Tibial nerve (tissue), 4 donors: ENCODE measurements at regions not wholly inside any gene's neighbourhood (a gene's known extent, or its start where the extent isn't known, plus 50 kb on each side); places are given as distances from the start of the nearest gene placed in this dataset.
"Not testable (repeated sequence)": the region's sequence is repeated elsewhere in the genome, so short reads cannot be mapped to it uniquely, and the experiment has no call there.

Experiments
- DNase-seq, 2 donors: peaks; one replicate each; pipeline ENCODE4 v3.0.0-alpha.2; 2019; ENCODE audit warnings: low spot score in 2 of 2
- H3K27ac ChIP-seq, 4 donors: fragments of 200-600 bp; sonication (generic) in 3 of 4; one replicate each; pipeline ENCODE4 v1.5.1; 2017 to 2019; ENCODE audit warnings: mild to moderate bottlenecking in 1 of 4
- H3K27me3 ChIP-seq, 2 donors: fragments of 200-600 bp; sonication (generic) in 1 of 2; one replicate each; pipeline versions ENCODE4 v1.5.1 to v1.6.0; 2017 to 2019
- H3K36me3 ChIP-seq, 3 donors: fragments of 200-600 bp; sonication (generic); one replicate each; pipeline ENCODE4 v1.5.1; 2018 to 2019
- H3K4me1 ChIP-seq, 4 donors: fragments of 200-600 bp; sonication (generic) in 3 of 4; one replicate each; pipeline ENCODE4 v1.5.1; 2017 to 2019
- H3K4me3 ChIP-seq, 4 donors: fragments of 200-600 bp; sonication (generic) in 3 of 4; one replicate each; pipeline ENCODE4 v1.5.1; 2017 to 2019; ENCODE audit warnings: mild to moderate bottlenecking in 1 of 4, moderate library complexity in 1 of 4
- H3K9me3 ChIP-seq, 4 donors: fragments of 200-600 bp; sonication (generic) in 3 of 4; one replicate each; pipeline ENCODE4 v1.5.1; 2017 to 2019
- CTCF ChIP-seq, 5 experiments: fragments of 200-600 bp in 3 of 5; fragments of 450-650 bp in 2 of 5; sonication (generic) in 3 of 5; IDR thresholded peaks; one replicate each; pipeline ENCODE4 v1.5.1; 2016 to 2019; ENCODE audit warnings: antibody characterized with exemption in 5 of 5, mild to moderate bottlenecking in 3 of 5, moderate library complexity in 2 of 5
- EP300 ChIP-seq, 2 donors: sonication (generic); formaldehyde crosslinking; IDR thresholded peaks; one replicate each; pipeline ENCODE4 v1.6.1; 2017; ENCODE audit warnings: antibody characterized with exemption in 2 of 2, mild to moderate bottlenecking in 1 of 2
- POLR2A ChIP-seq, 2 donors: fragments of 450-650 bp; IDR thresholded peaks; one replicate each; pipeline ENCODE4 v1.6.1; 2017; ENCODE audit warnings: antibody characterized with exemption in 2 of 2, mild to moderate bottlenecking in 2 of 2, moderate library complexity in 2 of 2
- WGBS, 2 donors: methylation state at CpG; one replicate each; pipeline ENCODE4 v1.1.5; 2018; 5-methylcytosine and 5-hydroxymethylcytosine counted together

DNA sequence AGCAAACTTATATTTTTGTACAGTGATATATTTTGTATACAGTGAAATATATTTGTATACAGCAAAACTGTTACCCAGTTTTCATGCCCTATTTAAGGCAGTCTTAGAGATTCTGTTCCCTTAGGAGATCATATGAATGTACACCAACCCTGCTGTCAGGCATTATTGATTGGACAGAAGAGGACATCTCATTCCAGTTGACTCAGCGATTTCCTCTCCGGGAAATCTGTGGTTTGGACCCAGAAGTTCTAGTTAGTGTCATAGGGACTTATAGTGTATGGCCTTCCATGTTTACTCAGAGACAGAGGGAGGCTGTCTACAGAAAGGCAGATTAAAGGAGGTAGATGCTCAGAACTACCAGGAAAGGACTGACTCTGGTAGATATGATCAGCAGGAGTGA, 318.8 kb upstream of the KCNMB2 start:
- H3K27me3 ChIP-seq = no peaks in the 10 kb centered on the region
- no peaks in the 10 kb centered on the region for H3K9me3 ChIP-seq
- no peaks in the 10 kb centered on the region for H3K36me3 ChIP-seq
- no peaks in the 10 kb centered on the region for H3K4me1 ChIP-seq
- no peak for TF ChIP-seq POLR2A (IDR thresholded peaks at IDR 0.05)
- TF ChIP-seq EP300 (IDR thresholded peaks at IDR 0.05) = no peak
- TF ChIP-seq CTCF (IDR thresholded peaks at IDR 0.05) = no peak
- DNase-seq = no peak
- WGBS, 2 donors = 87 to 89% methylated on average over 2 of the region's 2 CpGs
- no peak overlapping the region for H3K27ac ChIP-seq
- no peak overlapping the region for H3K4me3 ChIP-seq

- H3K4me1 ChIP-seq = no peaks in the 10 kb centered on the region
- TF ChIP-seq EP300 (IDR thresholded peaks at IDR 0.05) (no peak), CTCF (IDR thresholded peaks at IDR 0.05) (no peak), POLR2A (IDR thresholded peaks at IDR 0.05) (no peak)
- no peak for DNase-seq
Observed at GRCh38 chr3:178218231-178218630, 318.0 kb upstream of the KCNMB2 start.

GRCh38 chr3:178219661-178220060, 316.6 kb upstream of the KCNMB2 start:
- not testable (repeated sequence) for H3K27ac ChIP-seq, H3K4me1 ChIP-seq

More at GRCh38 chr3:178218231-178218630, 318.0 kb upstream of the KCNMB2 start:
- H3K36me3 ChIP-seq = no peaks in the 10 kb centered on the region
- H3K9me3 ChIP-seq = no peaks in the 10 kb centered on the region
- H3K4me3 ChIP-seq = no peak overlapping the region
- H3K27me3 ChIP-seq = no peaks in the 10 kb centered on the region
- H3K27ac ChIP-seq = no peak overlapping the region

DNA sequence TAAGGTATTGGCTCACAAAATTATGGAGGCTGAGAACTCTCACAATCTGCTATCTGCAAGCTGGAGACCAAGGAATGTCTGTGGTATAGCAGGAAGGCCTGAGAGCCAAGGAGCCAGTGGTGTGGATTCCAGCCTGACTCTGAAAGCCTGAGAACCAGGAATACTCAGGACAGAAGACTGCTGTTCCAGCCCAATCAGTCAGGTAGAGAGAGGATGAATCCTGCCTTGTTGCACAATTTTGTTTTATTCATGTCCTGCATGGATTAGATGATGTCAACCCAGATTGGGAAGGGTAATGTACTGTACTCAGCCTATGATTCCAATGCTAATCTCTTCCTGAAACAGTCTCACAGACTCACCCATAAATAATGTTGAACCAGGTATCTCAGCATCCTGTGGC, 312.4 kb upstream of the KCNMB2 start:
- H3K27ac ChIP-seq = no peak overlapping the region
- no peaks in the 10 kb centered on the region for H3K36me3 ChIP-seq
- no peaks in the 10 kb centered on the region for H3K27me3 ChIP-seq
- TF ChIP-seq EP300 (IDR thresholded peaks at IDR 0.05) (no peak), POLR2A (IDR thresholded peaks at IDR 0.05) (no peak), CTCF (IDR thresholded peaks at IDR 0.05) (no peak)
- no peaks in the 10 kb centered on the region for H3K9me3 ChIP-seq
- no peaks in the 10 kb centered on the region for H3K4me1 ChIP-seq
- H3K4me3 ChIP-seq = no peak overlapping the region
- no peak for DNase-seq

More at GRCh38 chr3:178219661-178220060, 316.6 kb upstream of the KCNMB2 start:
- WGBS, 2 donors = 86 to 88% methylated on average over 4 of the region's 4 CpGs
- DNase-seq, H3K9me3 ChIP-seq, H3K27me3 ChIP-seq, H3K4me3 ChIP-seq, H3K36me3 ChIP-seq: not testable (repeated sequence)

DNA sequence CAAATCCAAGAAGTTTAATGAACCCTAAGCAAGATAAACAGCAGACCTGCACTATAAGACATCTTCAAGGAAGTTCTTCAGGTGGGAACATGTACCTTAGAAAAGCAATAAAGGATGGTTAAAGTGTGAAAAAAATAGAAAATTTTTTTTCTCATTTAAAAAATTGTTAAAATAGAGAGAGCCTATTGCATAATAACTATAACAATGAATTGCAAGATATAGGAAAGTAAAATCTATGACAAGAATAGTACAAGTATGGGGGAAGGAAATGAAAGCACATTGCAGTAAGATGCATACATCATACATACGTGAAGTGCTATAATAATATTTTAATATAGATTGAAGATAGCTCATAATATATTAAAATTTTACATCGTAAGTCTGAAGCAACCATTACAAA, 310.1 kb upstream of the KCNMB2 start:
- 90 to 94% methylated on average over 2 of the region's 2 CpGs for WGBS, 2 donors

More for the DNA sequence above, 310.1 kb upstream of the KCNMB2 start:
- Histone ChIP-seq H3K27me3 (no peaks in the 10 kb centered on the region), H3K27ac (no peak overlapping the region), H3K9me3 (no peaks in the 10 kb centered on the region), H3K36me3 (no peaks in the 10 kb centered on the region), H3K4me1 (no peaks in the 10 kb centered on the region), H3K4me3 (no peak overlapping the region)
- DNase-seq = no peak
- no peak for TF ChIP-seq CTCF (IDR thresholded peaks at IDR 0.05)
- TF ChIP-seq EP300 (IDR thresholded peaks at IDR 0.05) = no peak
- no peak for TF ChIP-seq POLR2A (IDR thresholded peaks at IDR 0.05)
